B cell (primary cell): ENCODE measurements at regions not wholly inside any gene's neighbourhood (a gene's known extent, or its start where the extent isn't known, plus 50 kb on each side); places are given as distances from the start of the nearest gene placed in this dataset.

Experiments
- ATAC-seq: fragments of 200-7000 bp; cut with Tn5 transposase; one replicate; pipeline ENCODE4 v1.10.0; 2021; ENCODE audit warnings: low read depth, mild to moderate bottlenecking, moderate number of reproducible peaks, moderate library complexity
- CTCF ChIA-PET: fragments of 350-600 bp; sonication (Branson Sonifier 250); formaldehyde crosslinking; loops from one replicate; lab custom pipeline; 2021; ENCODE audit warnings: antibody characterized with exemption, inconsistent platforms; lab: Charles Lee
- POLR2A ChIA-PET: fragments of 350-600 bp; sonication (Branson Sonifier 250); formaldehyde crosslinking; loops from one replicate; lab custom pipeline; 2021; ENCODE audit warnings: antibody characterized with exemption; lab: Charles Lee
- DNase-seq: peaks from one replicate; pipeline ENCODE4 v3.0.0; 2013
- H2AFZ ChIP-seq: 2 replicates; pipeline ENCODE4 v1.6.1; 2012; ENCODE audit warnings: mild to moderate bottlenecking, low read depth, low read length; ENCODE audit not compliant: insufficient read depth, poor library complexity, severe bottlenecking
- H3K27ac ChIP-seq, 2 donors: 1 replicate in 1 of 2; 2 replicates in 1 of 2; pipeline ENCODE4 v1.5.1; 2012 to 2013; ENCODE audit warnings: low read length in 2 of 2, mild to moderate bottlenecking in 2 of 2, moderate library complexity in 1 of 2
- H3K27me3 ChIP-seq, 4 experiments: fragments of 200-600 bp in 1 of 4; sonication (generic) in 1 of 4; replicated peaks in 1 of 4; 1 replicate in 2 of 4; 2 replicates in 2 of 4; pipeline versions ENCODE4 v1.6.1 to v1.7.0; 2013 to 2016; ENCODE audit warnings: low read length in 3 of 4, mild to moderate bottlenecking in 2 of 4, mixed read lengths in 1 of 4, moderate library complexity in 1 of 4; ENCODE audit not compliant: insufficient read depth in 4 of 4, control insufficient read depth in 3 of 4; ENCODE audit errors: control extremely low read depth in 1 of 4
- H3K36me3 ChIP-seq, 2 experiments: replicated peaks in 1 of 2; 1 replicate in 1 of 2; 2 replicates in 1 of 2; pipeline versions ENCODE4 v1.6.1 to v1.7.1; 2013; ENCODE audit warnings: low read length in 1 of 2; ENCODE audit not compliant: insufficient read depth in 2 of 2, control insufficient read depth in 1 of 2; ENCODE audit errors: control extremely low read depth in 1 of 2, extremely low read depth in 1 of 2
- H3K4me1 ChIP-seq, 2 donors: fragments of 200-600 bp in 1 of 2; sonication (generic) in 1 of 2; 1 replicate in 1 of 2; 2 replicates in 1 of 2; pipeline versions ENCODE4 v1.5.1 to v1.6.1; 2013 to 2017; ENCODE audit warnings: low read length in 2 of 2; ENCODE audit not compliant: control insufficient read depth in 2 of 2, insufficient read depth in 2 of 2
- H3K4me2 ChIP-seq: replicated peaks from 2 replicates; pipeline ENCODE3; 2012; ENCODE audit warnings: mild to moderate bottlenecking, low read depth, low read length; ENCODE audit not compliant: poor library complexity, severe bottlenecking
- H3K4me3 ChIP-seq, 5 experiments: fragments of 200-600 bp in 1 of 5; sonication (generic) in 1 of 5; 1 replicate in 3 of 5; 2 replicates in 2 of 5; pipeline versions ENCODE4 v1.5.1 to v1.7.0; 2011 to 2016; ENCODE audit warnings: low read length in 4 of 5, mild to moderate bottlenecking in 4 of 5, low read depth in 2 of 5, control low read depth in 1 of 5, moderate library complexity in 1 of 5; ENCODE audit not compliant: insufficient read depth in 1 of 5; ENCODE audit errors: control extremely low read depth in 1 of 5, extremely low read depth in 1 of 5
- H3K79me2 ChIP-seq: fragments of 200-600 bp; sonication (generic); one replicate; pipeline ENCODE4 v1.6.0; 2016; ENCODE audit warnings: low read length; ENCODE audit not compliant: control insufficient read depth, insufficient read depth
- H3K9ac ChIP-seq: fragments of 200-600 bp; sonication (generic); 2 replicates; pipeline ENCODE4 v1.6.1; 2017; ENCODE audit warnings: mild to moderate bottlenecking, low read length, moderate library complexity
- H3K9me3 ChIP-seq, 3 donors: one replicate each; pipeline versions ENCODE4 v1.6.1 to v1.7.1; 2013; ENCODE audit warnings: low read length in 2 of 3; ENCODE audit not compliant: control insufficient read depth in 2 of 3, insufficient read depth in 1 of 3; ENCODE audit errors: control extremely low read depth in 1 of 3
- H4K20me1 ChIP-seq: 2 replicates; pipeline ENCODE4 v1.6.0; 2012; ENCODE audit warnings: mild to moderate bottlenecking, low read length; ENCODE audit not compliant: insufficient read depth, control insufficient read depth, poor library complexity, severe bottlenecking
- H3K27ac Mint-ChIP-seq: one replicate; pipeline ENCODE4 v1.8.0; 2021; ENCODE audit warnings: mixed read lengths
- H3K27me3 Mint-ChIP-seq: one replicate; pipeline ENCODE4 v1.8.0; 2021; ENCODE audit warnings: mixed read lengths
- H3K4me1 Mint-ChIP-seq: one replicate; pipeline ENCODE4 v1.8.0; 2021; ENCODE audit warnings: mixed read lengths
- H3K4me3 Mint-ChIP-seq: one replicate; pipeline ENCODE4 v1.8.0; 2021; ENCODE audit warnings: mixed read lengths
- H3K9me3 Mint-ChIP-seq: one replicate; pipeline ENCODE4 v1.8.0; 2022; ENCODE audit warnings: mixed read lengths; ENCODE audit not compliant: insufficient read depth
- EZH2 ChIP-seq: IDR thresholded peaks from 2 replicates; pipeline ENCODE4 v1.6.1; 2012; ENCODE audit warnings: borderline replicate concordance, low read depth, mild to moderate bottlenecking, moderate library complexity, low read length; ENCODE audit not compliant: insufficient read depth, poor library complexity, severe bottlenecking
- WGBS: methylation state at CpG from one replicate; pipeline ENCODE4 v1.1.5; 2013; ENCODE audit warnings: missing lambda C conversion rate; ENCODE audit not compliant: insufficient coverage; 5-methylcytosine and 5-hydroxymethylcytosine counted together
- intact Hi-C: fragments of 100-400 bp; cut with micrococcal nuclease; formaldehyde crosslinking; loops from one replicate; pipeline ENCODE4 v1.10.0; 2022
- TF ChIP-seq, protein P1 (sequence below): fragments of 200-600 bp; IDR thresholded peaks from one replicate; pipeline ENCODE4 v1.8.0; 2022; ENCODE audit warnings: antibody characterized with exemption, mild to moderate bottlenecking

DNA sequence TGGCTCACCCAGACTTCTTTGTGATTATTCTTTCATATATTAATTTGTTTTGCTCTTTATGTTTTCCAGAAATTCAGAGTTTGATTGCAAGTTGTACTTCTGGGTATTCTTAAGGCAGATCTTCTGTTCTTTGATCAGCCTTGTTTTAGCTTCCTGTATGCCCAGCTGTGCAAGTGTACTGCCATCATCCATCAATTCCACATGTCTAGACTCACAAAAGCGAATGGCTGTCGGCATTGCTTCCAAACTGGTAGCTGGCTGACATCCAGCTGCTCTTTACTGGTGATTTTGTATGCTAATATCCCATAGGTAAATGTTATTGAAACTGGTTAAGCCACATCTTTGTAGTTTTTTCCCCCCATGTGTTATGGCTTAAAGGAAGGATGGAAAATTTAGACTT is 1084.8 kb upstream of the CITED2 start:
- 80% methylated on average over 2 of the region's 2 CpGs for WGBS
- Histone ChIP-seq H3K9ac (no peak overlapping the region), H2AFZ (no peak overlapping the region), H3K4me3 (no peak overlapping the region), H3K79me2 (no peaks in the 10 kb centered on the region), H3K4me2 (no peak overlapping the region), H4K20me1 (no peaks in the 10 kb centered on the region), H3K27me3 (no peaks in the 10 kb centered on the region), H3K27ac (no peak overlapping the region), H3K4me1 (no peaks in the 10 kb centered on the region), H3K9me3 (no peaks in the 10 kb centered on the region), H3K36me3 (no peaks in the 10 kb centered on the region)
- ATAC-seq: no peak
- Mint-ChIP-seq H3K27ac (no peak overlapping the region), H3K9me3 (peaks cover 2% of the 10 kb centered on the region), H3K27me3 (peaks cover 3% of the 10 kb centered on the region), H3K4me1 (no peaks in the 10 kb centered on the region), H3K4me3 (no peak overlapping the region)
- intact Hi-C loops: no loop called here
- DNase-seq: no peak
- ChIA-PET CTCF (no interaction called here), POLR2A (no interaction called here)
- TF ChIP-seq, protein P1, sequence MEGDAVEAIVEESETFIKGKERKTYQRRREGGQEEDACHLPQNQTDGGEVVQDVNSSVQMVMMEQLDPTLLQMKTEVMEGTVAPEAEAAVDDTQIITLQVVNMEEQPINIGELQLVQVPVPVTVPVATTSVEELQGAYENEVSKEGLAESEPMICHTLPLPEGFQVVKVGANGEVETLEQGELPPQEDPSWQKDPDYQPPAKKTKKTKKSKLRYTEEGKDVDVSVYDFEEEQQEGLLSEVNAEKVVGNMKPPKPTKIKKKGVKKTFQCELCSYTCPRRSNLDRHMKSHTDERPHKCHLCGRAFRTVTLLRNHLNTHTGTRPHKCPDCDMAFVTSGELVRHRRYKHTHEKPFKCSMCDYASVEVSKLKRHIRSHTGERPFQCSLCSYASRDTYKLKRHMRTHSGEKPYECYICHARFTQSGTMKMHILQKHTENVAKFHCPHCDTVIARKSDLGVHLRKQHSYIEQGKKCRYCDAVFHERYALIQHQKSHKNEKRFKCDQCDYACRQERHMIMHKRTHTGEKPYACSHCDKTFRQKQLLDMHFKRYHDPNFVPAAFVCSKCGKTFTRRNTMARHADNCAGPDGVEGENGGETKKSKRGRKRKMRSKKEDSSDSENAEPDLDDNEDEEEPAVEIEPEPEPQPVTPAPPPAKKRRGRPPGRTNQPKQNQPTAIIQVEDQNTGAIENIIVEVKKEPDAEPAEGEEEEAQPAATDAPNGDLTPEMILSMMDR: no peak
- TF ChIP-seq EZH2: no peak

DNA sequence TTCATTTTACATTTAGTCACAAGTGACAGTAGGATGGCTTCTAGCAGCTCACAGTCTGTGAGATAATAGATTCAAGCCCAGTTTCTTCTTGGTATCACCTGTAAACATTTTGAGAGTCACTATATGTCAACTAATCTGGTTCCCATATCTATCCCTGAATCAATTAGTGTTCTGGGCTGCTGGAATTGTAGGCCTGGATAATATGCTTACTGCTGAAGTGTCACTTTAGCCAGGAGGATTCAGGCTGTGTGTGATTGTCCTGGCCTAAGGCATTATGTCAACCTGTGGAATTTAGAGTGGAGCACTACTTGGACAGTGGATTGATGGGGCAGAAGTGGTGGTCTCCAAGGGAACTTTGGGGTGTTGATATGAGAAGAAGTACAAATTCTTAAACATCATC is 1071.8 kb upstream of the CITED2 start:
- Histone ChIP-seq H3K4me1 (no peaks in the 10 kb centered on the region), H3K36me3 (no peaks in the 10 kb centered on the region), H3K4me2 (no peak overlapping the region), H2AFZ (no peak overlapping the region), H3K27me3 (no peaks in the 10 kb centered on the region), H3K9ac (no peak overlapping the region), H3K4me3 (no peak overlapping the region), H3K9me3 (no peaks in the 10 kb centered on the region), H4K20me1 (no peaks in the 10 kb centered on the region), H3K79me2 (no peaks in the 10 kb centered on the region), H3K27ac (no peak overlapping the region)
- Mint-ChIP-seq H3K27me3 (no peaks in the 10 kb centered on the region), H3K9me3 (no peaks in the 10 kb centered on the region), H3K27ac (no peak overlapping the region), H3K4me1 (no peaks in the 10 kb centered on the region), H3K4me3 (no peak overlapping the region)
- ChIA-PET POLR2A (no interaction called here), CTCF (no interaction called here)
- DNase-seq (no peak), ATAC-seq (no peak)
- intact Hi-C loops: no loop called here
- TF ChIP-seq, protein P1: no peak
- no peak for TF ChIP-seq EZH2
